ENCODE measurements at regions not wholly inside any gene's neighbourhood (a gene's known extent, or its start where the extent isn't known, plus 50 kb on each side); places are given as distances from the start of the nearest gene placed in this dataset.

GRCh38 chr1:222031318-222031717, 289.4 kb upstream of the DUSP10 start:
- Histone ChIP-seq H3K4me3 (ENCODE audit: low read depth, low read length) (no peak overlapping the region), H3K36me3 (replicated peaks) (no peaks in the 10 kb centered on the region), H3K27ac (no peak overlapping the region), H3K27me3 (replicated peaks) (no peaks in the 10 kb centered on the region)
- TF ChIP-seq CTCF (IDR thresholded peaks at IDR 0.05; ENCODE audit: low read depth, low read length, missing control alignments) = no peak
- no peak for DNase-seq
- in situ Hi-C loops (cut with HindIII; ENCODE audit: low pct_ligation_motif_present, low sequenced_read_pairs) = no loop called here

- H3K27me3 ChIP-seq (replicated peaks) = no peaks in the 10 kb centered on the region
- no peak overlapping the region for H3K27ac ChIP-seq
- in situ Hi-C loops (cut with HindIII; ENCODE audit: low pct_ligation_motif_present, low sequenced_read_pairs) = no loop called here
- no peak overlapping the region for H3K4me3 ChIP-seq (ENCODE audit: low read depth, low read length)
- TF ChIP-seq CTCF (IDR thresholded peaks at IDR 0.05; ENCODE audit: low read depth, low read length, missing control alignments) = no peak
- no peaks in the 10 kb centered on the region for H3K36me3 ChIP-seq (replicated peaks)
- no peak for DNase-seq
Measured at GRCh38 chr1:222028676-222029075, 286.8 kb upstream of the DUSP10 start.

- Histone ChIP-seq H3K27me3 (replicated peaks) (no peaks in the 10 kb centered on the region), H3K27ac (no peak overlapping the region), H3K36me3 (replicated peaks) (no peaks in the 10 kb centered on the region), H3K4me3 (ENCODE audit: low read depth, low read length) (no peak overlapping the region)
- no peak for TF ChIP-seq CTCF (IDR thresholded peaks at IDR 0.05; ENCODE audit: low read depth, low read length, missing control alignments)
- DNase-seq = no peak
- in situ Hi-C loops (cut with HindIII; ENCODE audit: low pct_ligation_motif_present, low sequenced_read_pairs) = no loop called here
Measured at GRCh38 chr1:222028116-222028515, 286.2 kb upstream of the DUSP10 start.

GRCh38 chr1:222026280-222026679, 284.4 kb upstream of the DUSP10 start:
- no peak overlapping the region for H3K4me3 ChIP-seq (ENCODE audit: low read depth, low read length)
- no peaks in the 10 kb centered on the region for H3K27me3 ChIP-seq (replicated peaks)
- no peak overlapping the region for H3K27ac ChIP-seq
- no peaks in the 10 kb centered on the region for H3K36me3 ChIP-seq (replicated peaks)
- in situ Hi-C loops (cut with HindIII; ENCODE audit: low pct_ligation_motif_present, low sequenced_read_pairs) = no loop called here
- no peak for DNase-seq
- TF ChIP-seq CTCF (IDR thresholded peaks at IDR 0.05; ENCODE audit: low read depth, low read length, missing control alignments) = no peak

- no peaks in the 10 kb centered on the region for H3K36me3 ChIP-seq (replicated peaks)
- DNase-seq = no peak
- H3K27ac ChIP-seq = no peak overlapping the region
- no peak for TF ChIP-seq CTCF (IDR thresholded peaks at IDR 0.05; ENCODE audit: low read depth, low read length, missing control alignments)
- in situ Hi-C loops (cut with HindIII; ENCODE audit: low pct_ligation_motif_present, low sequenced_read_pairs) = no loop called here
- H3K27me3 ChIP-seq (replicated peaks) = no peaks in the 10 kb centered on the region
- H3K4me3 ChIP-seq (ENCODE audit: low read depth, low read length) = no peak overlapping the region
Measured at GRCh38 chr1:222023025-222023424, 281.1 kb upstream of the DUSP10 start.

- no peak for DNase-seq
- no peak for TF ChIP-seq CTCF (IDR thresholded peaks at IDR 0.05; ENCODE audit: low read depth, low read length, missing control alignments)
- in situ Hi-C loops (cut with HindIII; ENCODE audit: low pct_ligation_motif_present, low sequenced_read_pairs) = no loop called here
- no peaks in the 10 kb centered on the region for H3K36me3 ChIP-seq (replicated peaks)
- H3K27me3 ChIP-seq (replicated peaks) = no peaks in the 10 kb centered on the region
- no peak overlapping the region for H3K4me3 ChIP-seq (ENCODE audit: low read depth, low read length)
- no peak overlapping the region for H3K27ac ChIP-seq
Measured at GRCh38 chr1:222021129-222021528, 279.2 kb upstream of the DUSP10 start.

All from brain microvascular endothelial cell (primary cell).